ENCODE measurements at regions not wholly inside any gene's neighbourhood (a gene's known extent, or its start where the extent isn't known, plus 50 kb on each side); places are given as distances from the start of the nearest gene placed in this dataset.
"Not testable (repeated sequence)": the region's sequence is repeated elsewhere in the genome, so short reads cannot be mapped to it uniquely, and the experiment has no call there.

GRCh38 chr1:148432318-148432717, 50.8 kb downstream of the PPIAL4G start:
- H3K36me3 ChIP-seq (ENCODE audit: insufficient read depth, low read length); H3K9ac ChIP-seq (ENCODE audit: low read length); H3K4me3 ChIP-seq (ENCODE audit: low read depth in 1 of 2, low read length in 2 of 2); H3K27me3 ChIP-seq (ENCODE audit: control insufficient read depth in 1 of 2, insufficient read depth in 2 of 2, low read length in 2 of 2); H3K9me3 ChIP-seq (ENCODE audit: low read length); H3K4me1 ChIP-seq (ENCODE audit: insufficient read depth, low read length); H3K27ac ChIP-seq (ENCODE audit: low read depth, low read length): not testable (repeated sequence)

GRCh38 chr1:148429856-148430255, 53.2 kb downstream of the PPIAL4G start:
- H3K9ac ChIP-seq (ENCODE audit: low read length); H3K27me3 ChIP-seq (ENCODE audit: control insufficient read depth in 1 of 2, insufficient read depth in 2 of 2, low read length in 2 of 2); H3K4me3 ChIP-seq (ENCODE audit: low read depth in 1 of 2, low read length in 2 of 2); H3K27ac ChIP-seq (ENCODE audit: low read depth, low read length); H3K9me3 ChIP-seq (ENCODE audit: low read length); H3K4me1 ChIP-seq (ENCODE audit: insufficient read depth, low read length); H3K36me3 ChIP-seq (ENCODE audit: insufficient read depth, low read length): not testable (repeated sequence)

- not testable (repeated sequence) for H3K4me3 ChIP-seq (ENCODE audit: low read depth in 1 of 2, low read length in 2 of 2); H3K27me3 ChIP-seq (ENCODE audit: control insufficient read depth in 1 of 2, insufficient read depth in 2 of 2, low read length in 2 of 2); H3K9ac ChIP-seq (ENCODE audit: low read length); H3K4me1 ChIP-seq (ENCODE audit: insufficient read depth, low read length); H3K36me3 ChIP-seq (ENCODE audit: insufficient read depth, low read length); H3K27ac ChIP-seq (ENCODE audit: low read depth, low read length); H3K9me3 ChIP-seq (ENCODE audit: low read length)
Observed at GRCh38 chr1:148426940-148427611, 56.0 kb downstream of the PPIAL4G start.

GRCh38 chr1:148426385-148426784, 56.7 kb downstream of the PPIAL4G start:
- not testable (repeated sequence) for H3K9ac ChIP-seq (ENCODE audit: low read length); H3K27ac ChIP-seq (ENCODE audit: low read depth, low read length); H3K27me3 ChIP-seq (ENCODE audit: control insufficient read depth in 1 of 2, insufficient read depth in 2 of 2, low read length in 2 of 2); H3K36me3 ChIP-seq (ENCODE audit: insufficient read depth, low read length); H3K9me3 ChIP-seq (ENCODE audit: low read length); H3K4me3 ChIP-seq (ENCODE audit: low read depth in 1 of 2, low read length in 2 of 2); H3K4me1 ChIP-seq (ENCODE audit: insufficient read depth, low read length)

- H3K4me3 ChIP-seq (ENCODE audit: low read depth in 1 of 2, low read length in 2 of 2); H3K27ac ChIP-seq (ENCODE audit: low read depth, low read length); H3K9ac ChIP-seq (ENCODE audit: low read length); H3K36me3 ChIP-seq (ENCODE audit: insufficient read depth, low read length); H3K4me1 ChIP-seq (ENCODE audit: insufficient read depth, low read length); H3K27me3 ChIP-seq (ENCODE audit: control insufficient read depth in 1 of 2, insufficient read depth in 2 of 2, low read length in 2 of 2); H3K9me3 ChIP-seq (ENCODE audit: low read length): not testable (repeated sequence)
Observed at GRCh38 chr1:148424143-148425003, 58.7 kb downstream of the PPIAL4G start.

GRCh38 chr1:148422921-148423320, 60.2 kb downstream of the PPIAL4G start:
- not testable (repeated sequence) for H3K4me1 ChIP-seq (ENCODE audit: insufficient read depth, low read length); H3K9me3 ChIP-seq (ENCODE audit: low read length); H3K27me3 ChIP-seq (ENCODE audit: control insufficient read depth in 1 of 2, insufficient read depth in 2 of 2, low read length in 2 of 2); H3K36me3 ChIP-seq (ENCODE audit: insufficient read depth, low read length); H3K9ac ChIP-seq (ENCODE audit: low read length); H3K4me3 ChIP-seq (ENCODE audit: low read depth in 1 of 2, low read length in 2 of 2); H3K27ac ChIP-seq (ENCODE audit: low read depth, low read length)

GRCh38 chr1:148417241-148417640, 65.9 kb downstream of the PPIAL4G start:
- not testable (repeated sequence) for H3K27me3 ChIP-seq (ENCODE audit: control insufficient read depth in 1 of 2, insufficient read depth in 2 of 2, low read length in 2 of 2); H3K9me3 ChIP-seq (ENCODE audit: low read length); H3K36me3 ChIP-seq (ENCODE audit: insufficient read depth, low read length); H3K4me1 ChIP-seq (ENCODE audit: insufficient read depth, low read length); H3K9ac ChIP-seq (ENCODE audit: low read length); H3K4me3 ChIP-seq (ENCODE audit: low read depth in 1 of 2, low read length in 2 of 2); H3K27ac ChIP-seq (ENCODE audit: low read depth, low read length)

- H3K27me3 ChIP-seq (ENCODE audit: control insufficient read depth in 1 of 2, insufficient read depth in 2 of 2, low read length in 2 of 2); H3K36me3 ChIP-seq (ENCODE audit: insufficient read depth, low read length); H3K9me3 ChIP-seq (ENCODE audit: low read length); H3K27ac ChIP-seq (ENCODE audit: low read depth, low read length); H3K4me1 ChIP-seq (ENCODE audit: insufficient read depth, low read length); H3K9ac ChIP-seq (ENCODE audit: low read length); H3K4me3 ChIP-seq (ENCODE audit: low read depth in 1 of 2, low read length in 2 of 2): not testable (repeated sequence)
Observed at GRCh38 chr1:148413385-148413784, 69.7 kb downstream of the PPIAL4G start.

- H3K27me3 ChIP-seq (ENCODE audit: control insufficient read depth in 1 of 2, insufficient read depth in 2 of 2, low read length in 2 of 2); H3K9me3 ChIP-seq (ENCODE audit: low read length); H3K4me3 ChIP-seq (ENCODE audit: low read depth in 1 of 2, low read length in 2 of 2); H3K4me1 ChIP-seq (ENCODE audit: insufficient read depth, low read length); H3K36me3 ChIP-seq (ENCODE audit: insufficient read depth, low read length); H3K9ac ChIP-seq (ENCODE audit: low read length); H3K27ac ChIP-seq (ENCODE audit: low read depth, low read length): not testable (repeated sequence)
Observed at GRCh38 chr1:148404786-148405568, 78.1 kb downstream of the PPIAL4G start.

GRCh38 chr1:148403925-148404324, 79.2 kb downstream of the PPIAL4G start:
- not testable (repeated sequence) for H3K9me3 ChIP-seq (ENCODE audit: low read length); H3K27me3 ChIP-seq (ENCODE audit: control insufficient read depth in 1 of 2, insufficient read depth in 2 of 2, low read length in 2 of 2); H3K27ac ChIP-seq (ENCODE audit: low read depth, low read length); H3K36me3 ChIP-seq (ENCODE audit: insufficient read depth, low read length); H3K4me3 ChIP-seq (ENCODE audit: low read depth in 1 of 2, low read length in 2 of 2); H3K9ac ChIP-seq (ENCODE audit: low read length); H3K4me1 ChIP-seq (ENCODE audit: insufficient read depth, low read length)

- H3K9me3 ChIP-seq (ENCODE audit: low read length); H3K4me1 ChIP-seq (ENCODE audit: insufficient read depth, low read length); H3K27ac ChIP-seq (ENCODE audit: low read depth, low read length); H3K4me3 ChIP-seq (ENCODE audit: low read depth in 1 of 2, low read length in 2 of 2); H3K9ac ChIP-seq (ENCODE audit: low read length); H3K27me3 ChIP-seq (ENCODE audit: control insufficient read depth in 1 of 2, insufficient read depth in 2 of 2, low read length in 2 of 2); H3K36me3 ChIP-seq (ENCODE audit: insufficient read depth, low read length): not testable (repeated sequence)
Observed at GRCh38 chr1:148403085-148403456, 80.0 kb downstream of the PPIAL4G start.
